Activated B cell treated with CpG ODN at 0.5 μM for 24 hours (primary cell): ENCODE measurements at regions not wholly inside any gene's neighbourhood (a gene's known extent, or its start where the extent isn't known, plus 50 kb on each side); places are given as distances from the start of the nearest gene placed in this dataset.
"Not testable (repeated sequence)": the region's sequence is repeated elsewhere in the genome, so short reads cannot be mapped to it uniquely, and the experiment has no call there.

Experiments used
- ATAC-seq: fragments of 200-7000 bp; cut with Tn5 transposase; one replicate; pipeline ENCODE4 v1.10.0; 2021; ENCODE audit warnings: low read depth, mild to moderate bottlenecking, moderate library complexity
- CTCF ChIA-PET: fragments of 350-600 bp; sonication (Branson Sonifier 250); formaldehyde crosslinking; loops from one replicate; lab custom pipeline; 2021; ENCODE audit warnings: antibody characterized with exemption; lab: Charles Lee
- POLR2A ChIA-PET: fragments of 350-600 bp; sonication (Branson Sonifier 250); formaldehyde crosslinking; loops from one replicate; lab custom pipeline; 2021; ENCODE audit warnings: antibody characterized with exemption; lab: Charles Lee
- DNase-seq: peaks from one replicate; pipeline ENCODE4 v3.0.0; 2022
- H3K27ac Mint-ChIP-seq: one replicate; pipeline ENCODE4 v1.8.0; 2020; ENCODE audit warnings: mixed read lengths
- H3K27me3 Mint-ChIP-seq: one replicate; pipeline ENCODE4 v1.8.0; 2021; ENCODE audit warnings: mixed read lengths
- H3K36me3 Mint-ChIP-seq: one replicate; pipeline ENCODE4 v1.8.0; 2021; ENCODE audit warnings: low read depth, mixed read lengths
- H3K4me1 Mint-ChIP-seq: one replicate; pipeline ENCODE4 v1.8.0; 2021; ENCODE audit warnings: mixed read lengths
- H3K4me3 Mint-ChIP-seq: one replicate; pipeline ENCODE4 v1.8.0; 2020; ENCODE audit warnings: mild to moderate bottlenecking, mixed read lengths
- H3K9me3 Mint-ChIP-seq: one replicate; pipeline ENCODE4 v1.8.0; 2020; ENCODE audit warnings: mixed read lengths
- CTCF ChIP-seq: fragments of 200-600 bp; IDR thresholded peaks from one replicate; pipeline ENCODE4 v1.8.0; 2022; ENCODE audit warnings: antibody characterized with exemption, mild to moderate bottlenecking
- intact Hi-C: fragments of 100-400 bp; cut with micrococcal nuclease; formaldehyde crosslinking; loops from one replicate; pipeline ENCODE4 v1.15.1; 2024

GRCh38 chr5:124492444-124493224, 253.8 kb downstream of the ZNF608 start:
- ChIA-PET POLR2A (no interaction called here), CTCF (no interaction called here)
- H3K36me3 Mint-ChIP-seq: peaks cover 5% of the 10 kb centered on the region
- no peak overlapping the region for H3K27ac Mint-ChIP-seq
- no peak for ATAC-seq
- intact Hi-C loops: no loop called here
- H3K27me3 Mint-ChIP-seq: no peaks in the 10 kb centered on the region
- H3K4me3 Mint-ChIP-seq: no peak overlapping the region
- H3K4me1 Mint-ChIP-seq: no peaks in the 10 kb centered on the region
- DNase-seq: no peak
- peaks cover 20% of the 10 kb centered on the region for H3K9me3 Mint-ChIP-seq
- no peak for TF ChIP-seq CTCF

GRCh38 chr5:124490315-124490714, 256.1 kb downstream of the ZNF608 start:
- intact Hi-C loops, H3K27me3 Mint-ChIP-seq, H3K36me3 Mint-ChIP-seq, H3K4me1 Mint-ChIP-seq, CTCF ChIA-PET, POLR2A ChIA-PET, ATAC-seq, H3K4me3 Mint-ChIP-seq, H3K27ac Mint-ChIP-seq, DNase-seq: not testable (repeated sequence)
- H3K9me3 Mint-ChIP-seq: peaks cover 27% of the 10 kb centered on the region

GRCh38 chr5:124481419-124481818, 265.0 kb downstream of the ZNF608 start:
- Mint-ChIP-seq H3K27ac (no peak overlapping the region), H3K4me1 (peaks cover 5% of the 10 kb centered on the region), H3K36me3 (no peaks in the 10 kb centered on the region), H3K27me3 (no peaks in the 10 kb centered on the region), H3K4me3 (no peak overlapping the region), H3K9me3 (peaks cover 3% of the 10 kb centered on the region)
- no peak for TF ChIP-seq CTCF
- DNase-seq: no peak
- POLR2A ChIA-PET: no interaction called here
- CTCF ChIA-PET: no interaction called here
- intact Hi-C loops: no loop called here
- ATAC-seq: no peak

- CTCF ChIA-PET: no interaction called here
- POLR2A ChIA-PET: no interaction called here
- no peaks in the 10 kb centered on the region for H3K36me3 Mint-ChIP-seq
- no peak overlapping the region for H3K4me3 Mint-ChIP-seq
- ATAC-seq (no peak), DNase-seq (no peak)
- peaks cover 5% of the 10 kb centered on the region for H3K4me1 Mint-ChIP-seq
- intact Hi-C loops: no loop called here
- no peak for TF ChIP-seq CTCF
- H3K27ac Mint-ChIP-seq: no peak overlapping the region
- H3K27me3 Mint-ChIP-seq: no peaks in the 10 kb centered on the region
- H3K9me3 Mint-ChIP-seq: peaks cover 3% of the 10 kb centered on the region
These were observed 265.5 kb downstream of the ZNF608 start for GRCh38 chr5:124480964-124481363.

- H3K27me3 Mint-ChIP-seq: no peaks in the 10 kb centered on the region
- H3K36me3 Mint-ChIP-seq: no peaks in the 10 kb centered on the region
- ChIA-PET CTCF (no interaction called here), POLR2A (no interaction called here)
- no peak overlapping the region for H3K27ac Mint-ChIP-seq
- intact Hi-C loops: no loop called here
- no peak for TF ChIP-seq CTCF
- DNase-seq: no peak
- ATAC-seq: no peak
- H3K4me3 Mint-ChIP-seq: no peak overlapping the region
- peaks cover 3% of the 10 kb centered on the region for H3K9me3 Mint-ChIP-seq
- peaks cover 5% of the 10 kb centered on the region for H3K4me1 Mint-ChIP-seq
These were observed 266.4 kb downstream of the ZNF608 start for GRCh38 chr5:124480022-124480421.

GRCh38 chr5:124478264-124478663, 268.2 kb downstream of the ZNF608 start:
- intact Hi-C loops: no loop called here
- ChIA-PET POLR2A (no interaction called here), CTCF (interaction anchor here (0.7 kb wide), 1 partner anchor 500 kb away, joined by 3 read pairs; no protein-coding TSS in a partner anchor)
- H3K9me3 Mint-ChIP-seq: peaks cover 2% of the 10 kb centered on the region
- H3K27ac Mint-ChIP-seq: no peak overlapping the region
- ATAC-seq: no peak
- no peak for DNase-seq
- peaks cover 5% of the 10 kb centered on the region for H3K4me1 Mint-ChIP-seq
- TF ChIP-seq CTCF: no peak
- no peaks in the 10 kb centered on the region for H3K27me3 Mint-ChIP-seq
- H3K36me3 Mint-ChIP-seq: no peaks in the 10 kb centered on the region
- no peak overlapping the region for H3K4me3 Mint-ChIP-seq
